GM23338 (cell line): ENCODE measurements at regions not wholly inside any gene's neighbourhood (a gene's known extent, or its start where the extent isn't known, plus 50 kb on each side); places are given as distances from the start of the nearest gene placed in this dataset.

Experiments
- ATAC-seq: fragments of 200-7000 bp; cut with Tn5 transposase; 3 replicates; pipeline ENCODE4 v1.9.1; 2020
- DNase-seq: peaks from one replicate; pipeline ENCODE4 v3.0.0-alpha.2; 2015; ENCODE audit warnings: low spot score
- H2AFZ ChIP-seq: fragments of 200-600 bp; sonication (generic); 2 replicates; pipeline ENCODE4 v1.8.0; 2016; ENCODE audit warnings: antibody characterized with exemption, mild to moderate bottlenecking, moderate library complexity
- H3F3A ChIP-seq: fragments of 200-600 bp; sonication (generic); replicated peaks from 2 replicates; pipeline ENCODE4 v1.8.0; 2017; ENCODE audit warnings: antibody characterized with exemption, mixed run types, low read depth
- H3K27ac ChIP-seq: fragments of 200-600 bp; sonication (generic); 2 replicates; pipeline ENCODE4 v1.6.1; 2016; ENCODE audit warnings: low read depth
- H3K27me3 ChIP-seq: fragments of 200-600 bp; sonication (generic); 2 replicates; pipeline ENCODE4 v1.8.0; 2016; ENCODE audit warnings: mild to moderate bottlenecking, mixed run types, moderate library complexity; ENCODE audit not compliant: insufficient read depth
- H3K36me3 ChIP-seq: fragments of 200-600 bp; sonication (generic); 2 replicates; pipeline ENCODE4 v1.8.0; 2016; ENCODE audit warnings: mild to moderate bottlenecking; ENCODE audit not compliant: insufficient read depth
- H3K4me1 ChIP-seq: fragments of 200-600 bp; sonication (generic); 2 replicates; pipeline ENCODE4 v1.8.0; 2016; ENCODE audit warnings: mild to moderate bottlenecking, moderate library complexity; ENCODE audit not compliant: insufficient read depth
- H3K4me2 ChIP-seq: fragments of 200-600 bp; sonication (generic); 2 replicates; pipeline ENCODE4 v1.7.1; 2017; ENCODE audit warnings: mixed run types
- H3K4me3 ChIP-seq: fragments of 200-600 bp; sonication (generic); 2 replicates; pipeline ENCODE4 v1.6.1; 2016; ENCODE audit warnings: mixed run types
- H3K79me2 ChIP-seq: fragments of 200-600 bp; sonication (generic); replicated peaks from 2 replicates; pipeline ENCODE4 v1.8.0; 2017; ENCODE audit warnings: mild to moderate bottlenecking; ENCODE audit not compliant: insufficient read depth
- H3K9me2 ChIP-seq: fragments of 200-600 bp; sonication (generic); 2 replicates; pipeline ENCODE4 v1.8.0; 2017; ENCODE audit not compliant: insufficient read depth
- H4K20me1 ChIP-seq: fragments of 200-600 bp; sonication (generic); replicated peaks from 2 replicates; pipeline ENCODE4 v1.8.0; 2017; ENCODE audit warnings: mild to moderate bottlenecking; ENCODE audit not compliant: insufficient read depth
- H3K27ac Mint-ChIP-seq: 2 replicates; pipeline ENCODE4 v1.8.0; 2020; ENCODE audit warnings: inconsistent platforms, mild to moderate bottlenecking, moderate library complexity, mixed read lengths
- H3K27me3 Mint-ChIP-seq: 3 replicates; pipeline ENCODE4 v1.8.0; 2022; ENCODE audit warnings: low read depth, mild to moderate bottlenecking, moderate library complexity, mixed read lengths, inconsistent platforms; ENCODE audit not compliant: insufficient read depth, poor library complexity
- H3K36me3 Mint-ChIP-seq: 3 replicates; pipeline ENCODE4 v1.8.0; 2021; ENCODE audit warnings: low read depth, mild to moderate bottlenecking, inconsistent platforms, moderate library complexity, mixed read lengths
- H3K4me1 Mint-ChIP-seq: 3 replicates; pipeline ENCODE4 v1.8.0; 2020; ENCODE audit warnings: mild to moderate bottlenecking, inconsistent platforms, mixed read lengths
- H3K4me3 Mint-ChIP-seq: 3 replicates; pipeline ENCODE4 v1.8.0; 2021; ENCODE audit warnings: moderate library complexity, mild to moderate bottlenecking, inconsistent platforms, mixed read lengths
- H3K9me3 Mint-ChIP-seq: 3 replicates; pipeline ENCODE4 v1.8.0; 2020; ENCODE audit warnings: moderate library complexity, mild to moderate bottlenecking, inconsistent platforms, mixed read lengths
- CREB1 ChIP-seq: fragments of 250-450 bp; sonication (Bioruptor Pico); IDR thresholded peaks from 2 replicates; pipeline ENCODE4 v1.5.0; 2020; ENCODE audit warnings: low read depth, mild to moderate bottlenecking, moderate library complexity
- ETS1 ChIP-seq: IDR thresholded peaks from 2 replicates; pipeline ENCODE4 v1.6.1; 2016; ENCODE audit warnings: antibody characterized with exemption
- EZH2 ChIP-seq: fragments of 200-600 bp; sonication (generic); IDR thresholded peaks from one replicate; pipeline ENCODE4 v1.8.0; 2017; ENCODE audit warnings: antibody characterized with exemption, mild to moderate bottlenecking, low read depth; ENCODE audit not compliant: unreplicated experiment
- JUNB ChIP-seq: IDR thresholded peaks from one replicate; pipeline ENCODE4 v1.6.1; 2016; ENCODE audit warnings: antibody characterized with exemption; ENCODE audit not compliant: unreplicated experiment
- NANOG ChIP-seq: IDR thresholded peaks from 2 replicates; pipeline ENCODE4 v1.6.1; 2016; ENCODE audit warnings: antibody characterized with exemption, borderline replicate concordance
- POLR2AphosphoS5 ChIP-seq: IDR thresholded peaks from 2 replicates; pipeline ENCODE4 v1.6.1; 2016; ENCODE audit warnings: antibody characterized with exemption, low read depth
- STAT1 ChIP-seq: IDR thresholded peaks from one replicate; pipeline ENCODE4 v1.6.1; 2016; ENCODE audit warnings: antibody characterized with exemption; ENCODE audit not compliant: unreplicated experiment
- ZNF331 ChIP-seq: fragments of 250-450 bp; sonication (Bioruptor Pico); IDR thresholded peaks from 2 replicates; pipeline ENCODE4 v1.5.0; 2020; ENCODE audit warnings: low read depth, mild to moderate bottlenecking, moderate library complexity
- TF ChIP-seq, protein P1 (sequence below): fragments of 250-450 bp; sonication (Bioruptor Pico); IDR thresholded peaks from 2 replicates; pipeline ENCODE4 v1.5.0; 2020; ENCODE audit warnings: mild to moderate bottlenecking, moderate library complexity
- TF ChIP-seq, protein P2 (sequence below), 2 experiments: fragments of 200-600 bp in 1 of 2; sonication (generic) in 1 of 2; conservative IDR thresholded peaks; 2 replicates each; pipeline versions ENCODE4 v1.5.1 to v1.6.1; 2016 to 2017; ENCODE audit warnings: antibody characterized with exemption in 2 of 2, low read depth in 2 of 2, mild to moderate bottlenecking in 2 of 2, moderate library complexity in 1 of 2

DNA sequence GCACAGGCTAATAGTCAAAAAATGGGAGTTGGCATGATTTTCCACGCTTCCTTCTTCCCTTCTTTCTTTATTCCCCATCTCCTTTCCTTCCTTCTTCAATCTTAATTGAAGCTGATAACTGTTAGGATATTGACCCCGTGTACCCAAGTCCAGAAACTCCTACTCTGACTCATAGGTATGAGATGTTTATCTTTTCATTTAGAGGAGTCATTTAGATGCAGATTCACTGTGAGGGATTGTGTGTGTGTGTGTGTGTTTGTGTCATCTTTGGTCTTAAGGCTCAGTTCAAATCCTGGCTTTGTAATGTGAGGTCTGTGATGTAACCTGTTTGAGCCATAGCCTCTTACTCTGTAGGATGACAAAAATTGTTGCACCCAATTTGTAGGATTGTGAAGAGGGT is 332.0 kb upstream of the MAF start:
- Mint-ChIP-seq H3K4me3 (no peak overlapping the region), H3K27ac (no peak overlapping the region), H3K9me3 (no peaks in the 10 kb centered on the region), H3K4me1 (0 out of 3 replicates have a peak, but pooled peaks cover 2% of the 10 kb centered on the region), H3K36me3 (no peaks in the 10 kb centered on the region), H3K27me3 (peaks cover 1% of the 10 kb centered on the region)
- Histone ChIP-seq H4K20me1 (no peaks in the 10 kb centered on the region), H3K9me2 (no peaks in the 10 kb centered on the region; the same call in 1 of the 2 replicates), H3K36me3 (no peaks in the 10 kb centered on the region), H2AFZ (no peak overlapping the region), H3K79me2 (no peaks in the 10 kb centered on the region), H3K4me3 (no peak overlapping the region), H3K27me3 (no peaks in the 10 kb centered on the region), H3K4me2 (no peak overlapping the region), H3K4me1 (no peaks in the 10 kb centered on the region), H3K27ac (no peak overlapping the region), H3F3A (no peaks in the 10 kb centered on the region)
- DNase-seq (no peak), ATAC-seq (no peak)
- TF ChIP-seq ETS1 = no peak
- TF ChIP-seq, protein P1, sequence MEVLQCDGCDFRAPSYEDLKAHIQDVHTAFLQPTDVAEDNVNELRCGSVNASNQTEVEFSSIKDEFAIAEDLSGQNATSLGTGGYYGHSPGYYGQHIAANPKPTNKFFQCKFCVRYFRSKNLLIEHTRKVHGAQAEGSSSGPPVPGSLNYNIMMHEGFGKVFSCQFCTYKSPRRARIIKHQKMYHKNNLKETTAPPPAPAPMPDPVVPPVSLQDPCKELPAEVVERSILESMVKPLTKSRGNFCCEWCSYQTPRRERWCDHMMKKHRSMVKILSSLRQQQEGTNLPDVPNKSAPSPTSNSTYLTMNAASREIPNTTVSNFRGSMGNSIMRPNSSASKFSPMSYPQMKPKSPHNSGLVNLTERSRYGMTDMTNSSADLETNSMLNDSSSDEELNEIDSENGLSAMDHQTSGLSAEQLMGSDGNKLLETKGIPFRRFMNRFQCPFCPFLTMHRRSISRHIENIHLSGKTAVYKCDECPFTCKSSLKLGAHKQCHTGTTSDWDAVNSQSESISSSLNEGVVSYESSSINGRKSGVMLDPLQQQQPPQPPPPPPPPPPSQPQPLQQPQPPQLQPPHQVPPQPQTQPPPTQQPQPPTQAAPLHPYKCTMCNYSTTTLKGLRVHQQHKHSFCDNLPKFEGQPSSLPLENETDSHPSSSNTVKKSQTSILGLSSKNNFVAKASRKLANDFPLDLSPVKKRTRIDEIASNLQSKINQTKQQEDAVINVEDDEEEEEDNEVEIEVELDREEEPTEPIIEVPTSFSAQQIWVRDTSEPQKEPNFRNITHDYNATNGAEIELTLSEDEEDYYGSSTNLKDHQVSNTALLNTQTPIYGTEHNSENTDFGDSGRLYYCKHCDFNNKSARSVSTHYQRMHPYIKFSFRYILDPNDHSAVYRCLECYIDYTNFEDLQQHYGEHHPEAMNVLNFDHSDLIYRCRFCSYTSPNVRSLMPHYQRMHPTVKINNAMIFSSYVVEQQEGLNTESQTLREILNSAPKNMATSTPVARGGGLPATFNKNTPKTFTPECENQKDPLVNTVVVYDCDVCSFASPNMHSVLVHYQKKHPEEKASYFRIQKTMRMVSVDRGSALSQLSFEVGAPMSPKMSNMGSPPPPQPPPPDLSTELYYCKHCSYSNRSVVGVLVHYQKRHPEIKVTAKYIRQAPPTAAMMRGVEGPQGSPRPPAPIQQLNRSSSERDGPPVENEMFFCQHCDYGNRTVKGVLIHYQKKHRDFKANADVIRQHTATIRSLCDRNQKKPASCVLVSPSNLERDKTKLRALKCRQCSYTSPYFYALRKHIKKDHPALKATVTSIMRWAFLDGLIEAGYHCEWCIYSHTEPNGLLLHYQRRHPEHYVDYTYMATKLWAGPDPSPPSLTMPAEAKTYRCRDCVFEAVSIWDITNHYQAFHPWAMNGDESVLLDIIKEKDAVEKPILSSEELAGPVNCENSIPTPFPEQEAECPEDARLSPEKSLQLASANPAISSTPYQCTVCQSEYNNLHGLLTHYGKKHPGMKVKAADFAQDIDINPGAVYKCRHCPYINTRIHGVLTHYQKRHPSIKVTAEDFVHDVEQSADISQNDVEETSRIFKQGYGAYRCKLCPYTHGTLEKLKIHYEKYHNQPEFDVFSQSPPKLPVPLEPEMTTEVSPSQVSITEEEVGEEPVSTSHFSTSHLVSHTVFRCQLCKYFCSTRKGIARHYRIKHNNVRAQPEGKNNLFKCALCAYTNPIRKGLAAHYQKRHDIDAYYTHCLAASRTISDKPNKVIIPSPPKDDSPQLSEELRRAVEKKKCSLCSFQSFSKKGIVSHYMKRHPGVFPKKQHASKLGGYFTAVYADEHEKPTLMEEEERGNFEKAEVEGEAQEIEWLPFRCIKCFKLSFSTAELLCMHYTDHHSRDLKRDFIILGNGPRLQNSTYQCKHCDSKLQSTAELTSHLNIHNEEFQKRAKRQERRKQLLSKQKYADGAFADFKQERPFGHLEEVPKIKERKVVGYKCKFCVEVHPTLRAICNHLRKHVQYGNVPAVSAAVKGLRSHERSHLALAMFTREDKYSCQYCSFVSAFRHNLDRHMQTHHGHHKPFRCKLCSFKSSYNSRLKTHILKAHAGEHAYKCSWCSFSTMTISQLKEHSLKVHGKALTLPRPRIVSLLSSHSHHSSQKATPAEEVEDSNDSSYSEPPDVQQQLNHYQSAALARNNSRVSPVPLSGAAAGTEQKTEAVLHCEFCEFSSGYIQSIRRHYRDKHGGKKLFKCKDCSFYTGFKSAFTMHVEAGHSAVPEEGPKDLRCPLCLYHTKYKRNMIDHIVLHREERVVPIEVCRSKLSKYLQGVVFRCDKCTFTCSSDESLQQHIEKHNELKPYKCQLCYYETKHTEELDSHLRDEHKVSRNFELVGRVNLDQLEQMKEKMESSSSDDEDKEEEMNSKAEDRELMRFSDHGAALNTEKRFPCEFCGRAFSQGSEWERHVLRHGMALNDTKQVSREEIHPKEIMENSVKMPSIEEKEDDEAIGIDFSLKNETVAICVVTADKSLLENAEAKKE (CRISPR knock-in tag) = no peak
- no peak for TF ChIP-seq ZNF331 (CRISPR knock-in tag)

- no peak for ATAC-seq
- no peak overlapping the region for H3K27ac Mint-ChIP-seq
- Histone ChIP-seq H3K4me1 (no peaks in the 10 kb centered on the region), H3K79me2 (no peaks in the 10 kb centered on the region), H3K9me2 (no peaks in the 10 kb centered on the region; the same call in 1 of the 2 replicates), H3K4me3 (no peak overlapping the region), H3F3A (no peaks in the 10 kb centered on the region), H3K27me3 (no peaks in the 10 kb centered on the region), H4K20me1 (no peaks in the 10 kb centered on the region), H3K36me3 (no peaks in the 10 kb centered on the region), H3K27ac (no peak overlapping the region), H3K4me2 (no peak overlapping the region), H2AFZ (no peak overlapping the region)
- H3K9me3 Mint-ChIP-seq = no peaks in the 10 kb centered on the region
- H3K4me1 Mint-ChIP-seq = 0 out of 3 replicates have a peak, but pooled peaks cover 2% of the 10 kb centered on the region
- peaks cover 1% of the 10 kb centered on the region for H3K27me3 Mint-ChIP-seq
- no peaks in the 10 kb centered on the region for H3K36me3 Mint-ChIP-seq
- DNase-seq = no peak
- H3K4me3 Mint-ChIP-seq = no peak overlapping the region
- TF ChIP-seq EZH2 (no peak), NANOG (no peak), ETS1 (no peak), CREB1 (CRISPR knock-in tag) (no peak), POLR2AphosphoS5 (no peak), JUNB (no peak), STAT1 (no peak)
- TF ChIP-seq, protein P2, sequence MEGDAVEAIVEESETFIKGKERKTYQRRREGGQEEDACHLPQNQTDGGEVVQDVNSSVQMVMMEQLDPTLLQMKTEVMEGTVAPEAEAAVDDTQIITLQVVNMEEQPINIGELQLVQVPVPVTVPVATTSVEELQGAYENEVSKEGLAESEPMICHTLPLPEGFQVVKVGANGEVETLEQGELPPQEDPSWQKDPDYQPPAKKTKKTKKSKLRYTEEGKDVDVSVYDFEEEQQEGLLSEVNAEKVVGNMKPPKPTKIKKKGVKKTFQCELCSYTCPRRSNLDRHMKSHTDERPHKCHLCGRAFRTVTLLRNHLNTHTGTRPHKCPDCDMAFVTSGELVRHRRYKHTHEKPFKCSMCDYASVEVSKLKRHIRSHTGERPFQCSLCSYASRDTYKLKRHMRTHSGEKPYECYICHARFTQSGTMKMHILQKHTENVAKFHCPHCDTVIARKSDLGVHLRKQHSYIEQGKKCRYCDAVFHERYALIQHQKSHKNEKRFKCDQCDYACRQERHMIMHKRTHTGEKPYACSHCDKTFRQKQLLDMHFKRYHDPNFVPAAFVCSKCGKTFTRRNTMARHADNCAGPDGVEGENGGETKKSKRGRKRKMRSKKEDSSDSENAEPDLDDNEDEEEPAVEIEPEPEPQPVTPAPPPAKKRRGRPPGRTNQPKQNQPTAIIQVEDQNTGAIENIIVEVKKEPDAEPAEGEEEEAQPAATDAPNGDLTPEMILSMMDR (conservative IDR thresholded peaks at IDR 0.05; ENCODE audit: low read depth in 2 of 2) = no peak
Measured at GRCh38 chr16:79931721-79932120, 331.2 kb upstream of the MAF start.
